IMR-90 (cell line): ENCODE measurements at regions not wholly inside any gene's neighbourhood (a gene's known extent, or its start where the extent isn't known, plus 50 kb on each side); places are given as distances from the start of the nearest gene placed in this dataset.

ENCODE experiments used
- ATAC-seq: fragments of 200-7000 bp; cut with Tn5 transposase; 2 replicates; pipeline ENCODE4 v1.9.1; 2020; ENCODE audit warnings: low read depth, mild to moderate bottlenecking, moderate library complexity
- BruUV-seq: library from RNA; stranded (reverse); fragments of 400-500 nt; replicated peaks from 2 replicates; lab custom pipeline; 2021; lab: Mats Ljungman, UMichigan
- CTCF ChIA-PET: fragments of 300-600 bp; formaldehyde crosslinking; extraction: SDS; loops from one replicate; lab custom pipeline; 2021; ENCODE audit warnings: antibody characterized with exemption; lab: Yijun Ruan, JAX
- POLR2A ChIA-PET: fragments of 300-600 bp; sonication (Branson Sonifier 250); formaldehyde crosslinking; loops from one replicate; lab custom pipeline; 2022; ENCODE audit warnings: antibody characterized with exemption; ENCODE audit not compliant: unreplicated experiment; lab: Charles Lee
- DNase-seq: peaks from one replicate; pipeline ENCODE4 v3.0.0; 2013
- H2AFZ ChIP-seq: replicated peaks from 2 replicates; pipeline ENCODE3; 2013; ENCODE audit warnings: low read length, mild to moderate bottlenecking; ENCODE audit not compliant: poor library complexity
- H2AK5ac ChIP-seq: 2 replicates; pipeline ENCODE4 v1.6.1; 2013; ENCODE audit warnings: low read depth, low read length, inconsistent platforms
- H2AK9ac ChIP-seq: replicated peaks from 2 replicates; pipeline ENCODE3; 2013; ENCODE audit warnings: mild to moderate bottlenecking, low read depth, low read length, moderate library complexity; ENCODE audit not compliant: poor library complexity
- H2BK120ac ChIP-seq: 2 replicates; pipeline ENCODE4 v1.6.1; 2013; ENCODE audit warnings: low read depth, low read length, inconsistent platforms
- H2BK15ac ChIP-seq: 3 replicates; pipeline ENCODE4 v1.6.1; 2013; ENCODE audit warnings: low read depth, low read length, inconsistent platforms
- H2BK20ac ChIP-seq: 2 replicates; pipeline ENCODE4 v1.6.1; 2013; ENCODE audit warnings: low read depth, mild to moderate bottlenecking, inconsistent platforms, low read length, moderate library complexity
- H2BK5ac ChIP-seq: 2 replicates; pipeline ENCODE4 v1.6.1; 2013; ENCODE audit warnings: mild to moderate bottlenecking, low read depth, low read length, inconsistent platforms; ENCODE audit not compliant: poor library complexity, severe bottlenecking
- H3K14ac ChIP-seq: replicated peaks from 2 replicates; pipeline ENCODE4 v1.6.1; 2013; ENCODE audit warnings: low read depth, low read length, inconsistent platforms
- H3K18ac ChIP-seq: 2 replicates; pipeline ENCODE4 v1.6.1; 2013; ENCODE audit warnings: low read depth, low read length, control low read depth
- H3K23ac ChIP-seq: 2 replicates; pipeline ENCODE4 v1.6.1; 2013; ENCODE audit warnings: low read depth, low read length, inconsistent platforms
- H3K27ac ChIP-seq: 2 replicates; pipeline ENCODE4 v1.5.1; 2013; ENCODE audit warnings: mild to moderate bottlenecking, control low read depth, low read length; ENCODE audit not compliant: insufficient read depth
- H3K27me3 ChIP-seq: 2 replicates; pipeline ENCODE4 v1.6.1; 2013; ENCODE audit warnings: low read length; ENCODE audit not compliant: control insufficient read depth, insufficient read depth
- H3K36me3 ChIP-seq: 2 replicates; pipeline ENCODE4 v1.6.1; 2013; ENCODE audit warnings: low read length, mixed read lengths; ENCODE audit not compliant: control insufficient read depth, insufficient read depth
- H3K4ac ChIP-seq: 2 replicates; pipeline ENCODE4 v1.6.1; 2013; ENCODE audit warnings: low read depth, low read length, inconsistent platforms
- H3K4me1 ChIP-seq: 2 replicates; pipeline ENCODE4 v1.6.1; 2013; ENCODE audit warnings: low read length, mixed read lengths; ENCODE audit not compliant: control insufficient read depth, insufficient read depth
- H3K4me2 ChIP-seq: 2 replicates; pipeline ENCODE4 v1.6.1; 2013; ENCODE audit warnings: low read depth, mild to moderate bottlenecking, control low read depth, low read length, moderate library complexity
- H3K4me3 ChIP-seq: 2 replicates; pipeline ENCODE4 v1.5.1; 2013; ENCODE audit warnings: low read depth, mild to moderate bottlenecking, control low read depth, low read length, moderate library complexity; ENCODE audit not compliant: insufficient read depth
- H3K56ac ChIP-seq: 2 replicates; pipeline ENCODE4 v1.6.1; 2013; ENCODE audit warnings: low read length, inconsistent platforms; ENCODE audit not compliant: insufficient read depth; ENCODE audit errors: extremely low read depth
- H3K79me1 ChIP-seq, 2 experiments: 2 replicates each; pipeline ENCODE4 v1.6.1; 2013; ENCODE audit warnings: low read length in 2 of 2, inconsistent platforms in 1 of 2, low read depth in 1 of 2
- H3K9ac ChIP-seq: 2 replicates; pipeline ENCODE4 v1.6.1; 2013; ENCODE audit warnings: low read depth, low read length, control low read depth
- H3K9me1 ChIP-seq: 2 replicates; pipeline ENCODE4 v1.6.1; 2013; ENCODE audit warnings: low read length, inconsistent platforms; ENCODE audit not compliant: insufficient read depth
- H3K9me3 ChIP-seq: 2 replicates; pipeline ENCODE4 v1.6.1; 2013; ENCODE audit warnings: low read length; ENCODE audit not compliant: control insufficient read depth, insufficient read depth
- H4K20me1 ChIP-seq: 2 replicates; pipeline ENCODE4 v1.6.1; 2013; ENCODE audit warnings: low read length, inconsistent platforms; ENCODE audit not compliant: insufficient read depth
- H4K5ac ChIP-seq: 2 replicates; pipeline ENCODE4 v1.6.1; 2013; ENCODE audit warnings: mild to moderate bottlenecking, low read depth, low read length, control low read depth
- H4K8ac ChIP-seq, 2 experiments: 2 replicates each; pipeline ENCODE4 v1.6.1; 2013; ENCODE audit warnings: low read depth in 2 of 2, low read length in 2 of 2, control low read depth in 1 of 2, inconsistent platforms in 1 of 2
- H4K91ac ChIP-seq: 2 replicates; pipeline ENCODE4 v1.6.1; 2013; ENCODE audit warnings: low read depth, low read length, inconsistent platforms; ENCODE audit not compliant: insufficient read depth
- ELK1 ChIP-seq: fragments of 150-350 bp; IDR thresholded peaks from 2 replicates; pipeline ENCODE4 v1.6.1; 2016; ENCODE audit warnings: low read depth, mild to moderate bottlenecking, low read length, moderate library complexity, borderline replicate concordance
- MXI1 ChIP-seq: IDR thresholded peaks from 2 replicates; pipeline ENCODE4 v1.6.1; 2012; ENCODE audit warnings: low read depth, mild to moderate bottlenecking, low read length, moderate library complexity, borderline replicate concordance
- RAD21 ChIP-seq: IDR thresholded peaks from 2 replicates; pipeline ENCODE4 v1.6.1; 2012; ENCODE audit warnings: low read length, improper control_type of control experiment
- WGBS, 2 experiments: methylation state at CpG; one replicate each; pipeline versions ENCODE4 v1.1.5 to v1.1.7; 2013; ENCODE audit warnings: missing lambda C conversion rate in 2 of 2; ENCODE audit not compliant: insufficient read length in 1 of 2; ENCODE audit errors: extremely low coverage in 2 of 2; 5-methylcytosine and 5-hydroxymethylcytosine counted together
- dilution Hi-C: fragments of 300-500 bp; cut with HindIII; formaldehyde crosslinking; loops from one replicate; pipeline ENCODE4 v1.14.3; 2018; ENCODE audit warnings: low sequenced_read_pairs; ENCODE audit not compliant: unreplicated experiment
- in situ Hi-C: fragments of 300-500 bp; cut with MboI; formaldehyde crosslinking; loops from 3 replicates; pipeline ENCODE4 v1.14.3; 2019; ENCODE audit warnings: low sequenced_read_pairs, inconsistent platforms, mixed read lengths
- intact Hi-C: fragments of 100-400 bp; cut with micrococcal nuclease; formaldehyde crosslinking; loops from 2 replicates; pipeline ENCODE4 v1.10.0; 2022

GRCh38 chr2:132279930-132280615 is 118.3 kb upstream of the ANKRD30BL start:
- POLR2A ChIA-PET = no interaction called here
- no peaks in the 10 kb centered on the region for H3K79me1 ChIP-seq
- no TSS peak for BruUV-seq
- dilution Hi-C loops (no loop called here), in situ Hi-C loops (no loop called here), intact Hi-C loops (no loop called here)
- 97% methylated on average over 6 of the region's 31 CpGs; no CpG with 5 or more reads in 1 of the 2 experiments for WGBS, 2 experiments
- no peak overlapping the region for H2BK20ac ChIP-seq
- H3K4me3 ChIP-seq = no peak overlapping the region
- no peak for ATAC-seq
- TF ChIP-seq ELK1 (no peak), MXI1 (no peak), RAD21 (no peak)
- H3K18ac ChIP-seq = no peak overlapping the region
- no peak overlapping the region for H3K56ac ChIP-seq
- no peaks in the 10 kb centered on the region for H3K36me3 ChIP-seq
- no peak overlapping the region for H3K9ac ChIP-seq
- no peaks in the 10 kb centered on the region for H3K9me1 ChIP-seq
- H2BK15ac ChIP-seq = no peak overlapping the region
- H3K4me1 ChIP-seq = no peaks in the 10 kb centered on the region
- no peaks in the 10 kb centered on the region for H4K20me1 ChIP-seq
- no peaks in the 10 kb centered on the region for H3K27me3 ChIP-seq
- H3K27ac ChIP-seq = no peak overlapping the region
- H3K9me3 ChIP-seq = peaks cover 8% of the 10 kb centered on the region; the same call in 1 of the 2 replicates
- H3K4ac ChIP-seq = no peak overlapping the region
- H3K23ac ChIP-seq = no peak overlapping the region
- no peak overlapping the region for H4K8ac ChIP-seq
- H2BK120ac ChIP-seq = no peak overlapping the region
- no peak for DNase-seq
- H2AFZ ChIP-seq = no peak overlapping the region
- CTCF ChIA-PET = no interaction called here
- H2BK5ac ChIP-seq = no peak overlapping the region
- no peak overlapping the region for H4K5ac ChIP-seq
- no peak overlapping the region for H4K91ac ChIP-seq
- H2AK9ac ChIP-seq = no peak overlapping the region
- no peak overlapping the region for H3K4me2 ChIP-seq
- no peak overlapping the region for H3K14ac ChIP-seq
- H2AK5ac ChIP-seq = no peak overlapping the region
